CD4-positive, alpha-beta T cell treated with Interferon alpha-2 for 1 hour (primary cell): ENCODE measurements at regions not wholly inside any gene's neighbourhood (a gene's known extent, or its start where the extent isn't known, plus 50 kb on each side); places are given as distances from the start of the nearest gene placed in this dataset.

ENCODE experiments used
- DNase-seq, 2 donors: peaks; one replicate each; pipeline ENCODE4 v3.0.0-alpha.2; 2020 to 2022

GRCh38 chr10:123502983-123503382 lies 163.2 kb upstream of the GPR26 start:
- no peak for DNase-seq

- DNase-seq, result no peak
Measured at GRCh38 chr10:123506455-123506854, 159.7 kb upstream of the GPR26 start.

- no peak for DNase-seq
Measured at GRCh38 chr10:123507298-123507697, 158.9 kb upstream of the GPR26 start.

- DNase-seq, result no peak
Measured at GRCh38 chr10:123509338-123509737, 156.8 kb upstream of the GPR26 start.

GRCh38 chr10:123512901-123513775 lies 153.0 kb upstream of the GPR26 start:
- DNase-seq, result no peak

- DNase-seq, result no peak
Measured at GRCh38 chr10:123513870-123514269, 152.3 kb upstream of the GPR26 start.

GRCh38 chr10:123514996-123515395 lies 151.2 kb upstream of the GPR26 start:
- no peak for DNase-seq

GRCh38 chr10:123515661-123516060 lies 150.5 kb upstream of the GPR26 start:
- no peak for DNase-seq

GRCh38 chr10:123516291-123516690 lies 149.9 kb upstream of the GPR26 start:
- no peak for DNase-seq

GRCh38 chr10:123517426-123517825 lies 148.7 kb upstream of the GPR26 start:
- DNase-seq, result no peak

GRCh38 chr10:123517901-123518300 lies 148.3 kb upstream of the GPR26 start:
- no peak for DNase-seq

- no peak for DNase-seq
Measured at GRCh38 chr10:123518765-123519164, 147.4 kb upstream of the GPR26 start.

- no peak for DNase-seq
Measured at GRCh38 chr10:123519861-123520260, 146.3 kb upstream of the GPR26 start.

GRCh38 chr10:123521076-123521475 lies 145.1 kb upstream of the GPR26 start:
- no peak for DNase-seq

- no peak for DNase-seq
Measured at GRCh38 chr10:123521556-123521955, 144.6 kb upstream of the GPR26 start.

- DNase-seq, result no peak
Measured at GRCh38 chr10:123522702-123523312, 143.3 kb upstream of the GPR26 start.

- DNase-seq, result no peak
Measured at GRCh38 chr10:123523833-123524232, 142.3 kb upstream of the GPR26 start.

GRCh38 chr10:123526356-123527064 lies 139.6 kb upstream of the GPR26 start:
- no peak for DNase-seq

- DNase-seq, result no peak
Measured at GRCh38 chr10:123527151-123527550, 139.0 kb upstream of the GPR26 start.

GRCh38 chr10:123529146-123529760 lies 136.9 kb upstream of the GPR26 start:
- DNase-seq, result no peak

- DNase-seq, result no peak
Measured at GRCh38 chr10:123530166-123530870, 135.8 kb upstream of the GPR26 start.

- DNase-seq, result no peak
Measured at GRCh38 chr10:123535386-123535785, 130.8 kb upstream of the GPR26 start.
